ENCODE measurements at regions not wholly inside any gene's neighbourhood (a gene's known extent, or its start where the extent isn't known, plus 50 kb on each side); places are given as distances from the start of the nearest gene placed in this dataset.
"Not testable (repeated sequence)": the region's sequence is repeated elsewhere in the genome, so short reads cannot be mapped to it uniquely, and the experiment has no call there.

DNA sequence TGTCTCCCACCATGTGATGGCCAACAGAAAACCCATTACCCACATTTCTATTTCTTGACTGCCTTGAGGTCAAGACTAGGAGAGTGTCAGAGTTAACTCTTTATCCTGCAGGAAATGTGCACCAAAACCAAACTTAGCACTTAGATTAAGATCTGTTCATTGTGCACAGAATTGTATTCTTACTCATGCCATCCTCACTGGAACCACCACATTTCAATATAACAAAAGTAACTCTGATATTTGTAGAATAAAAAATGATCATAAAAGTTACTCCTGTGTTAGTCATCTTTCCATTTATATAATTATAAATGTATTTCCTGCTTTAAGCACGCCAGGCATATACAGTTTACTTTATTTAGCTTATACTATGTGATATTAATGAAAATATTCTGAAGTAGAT, 193.0 kb upstream of the DPYD start:
- no peak for DNase-seq (ENCODE audit: low read depth)

DNA sequence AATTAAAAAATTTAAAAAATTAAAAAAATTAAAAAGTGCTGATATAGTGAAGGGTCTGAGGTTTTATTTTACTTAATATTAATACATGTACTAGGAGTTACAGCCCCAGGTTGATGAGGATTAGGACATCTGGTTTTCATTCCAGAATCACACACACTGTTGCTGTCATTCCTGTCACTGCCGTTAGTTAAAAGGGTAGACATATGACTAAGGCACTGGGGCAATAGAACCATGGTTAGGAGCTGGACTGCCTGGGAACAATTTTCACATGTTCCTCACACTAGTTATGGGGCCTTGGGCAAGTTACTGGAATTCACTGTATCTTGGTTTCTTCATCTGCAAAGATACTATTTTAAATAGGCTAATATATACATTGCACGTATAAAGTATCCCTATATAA, 191.8 kb upstream of the DPYD start:
- no peak for DNase-seq (ENCODE audit: low read depth)

DNA sequence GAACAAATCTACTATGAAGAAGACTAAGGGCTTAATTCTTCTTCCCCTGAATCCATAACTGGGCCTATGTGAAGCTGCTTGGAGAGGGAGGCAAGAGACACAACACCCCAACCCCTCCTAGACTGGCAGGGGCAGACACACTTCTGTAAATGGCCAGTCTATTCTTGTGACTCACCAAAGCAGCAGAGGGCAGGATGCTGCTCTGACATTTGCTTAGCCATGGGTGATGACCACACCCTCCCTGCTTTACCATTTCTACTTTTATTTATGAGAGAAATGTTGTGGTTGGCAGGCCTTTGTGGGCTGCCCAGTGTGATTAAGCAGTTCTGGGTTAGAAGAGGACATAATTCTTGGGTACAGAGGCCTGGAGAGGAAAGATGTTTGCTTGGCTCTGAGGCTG, 189.8 kb upstream of the DPYD start:
- DNase-seq (ENCODE audit: low read depth), result no peak

DNA sequence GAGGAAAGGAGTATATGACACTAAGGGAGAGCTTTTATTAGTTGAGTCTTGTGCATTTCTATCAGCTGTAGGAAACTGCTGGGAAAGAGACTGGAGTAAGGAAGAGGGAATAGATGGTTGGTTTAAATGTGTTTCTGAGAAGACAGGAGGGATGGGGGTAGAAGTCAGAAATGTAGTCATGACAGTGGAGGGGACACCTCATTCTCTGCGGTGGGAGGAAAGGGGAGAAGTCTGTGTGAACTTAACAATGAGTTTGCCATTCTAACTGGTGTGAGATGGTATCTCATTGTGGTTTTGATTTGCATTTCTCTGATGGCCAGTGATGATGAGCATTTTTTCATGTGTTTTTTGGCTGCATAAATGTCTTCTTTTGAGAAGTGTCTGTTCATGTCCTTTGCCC, 187.5 kb upstream of the DPYD start:
- not testable (repeated sequence) for DNase-seq (ENCODE audit: low read depth)

DNA sequence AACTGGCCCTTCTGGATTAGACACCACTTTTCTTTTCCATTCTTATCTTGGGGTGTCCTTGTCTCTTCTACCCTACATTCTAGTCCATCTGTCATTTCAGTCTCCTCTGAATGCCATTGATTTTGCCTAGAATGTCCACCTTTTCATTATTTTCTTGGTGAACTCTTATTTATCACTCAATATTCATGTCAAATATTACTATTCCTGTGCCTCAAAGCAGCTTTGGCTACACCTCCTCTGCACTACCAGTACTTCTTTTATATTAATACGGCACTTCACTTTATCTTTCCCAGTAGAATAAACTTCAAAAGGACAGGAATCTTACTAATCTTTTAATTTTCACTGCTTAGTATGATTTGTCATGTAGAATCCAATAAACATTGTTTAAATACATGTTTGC, 186.4 kb upstream of the DPYD start:
- no peak for DNase-seq (ENCODE audit: low read depth)

DNA sequence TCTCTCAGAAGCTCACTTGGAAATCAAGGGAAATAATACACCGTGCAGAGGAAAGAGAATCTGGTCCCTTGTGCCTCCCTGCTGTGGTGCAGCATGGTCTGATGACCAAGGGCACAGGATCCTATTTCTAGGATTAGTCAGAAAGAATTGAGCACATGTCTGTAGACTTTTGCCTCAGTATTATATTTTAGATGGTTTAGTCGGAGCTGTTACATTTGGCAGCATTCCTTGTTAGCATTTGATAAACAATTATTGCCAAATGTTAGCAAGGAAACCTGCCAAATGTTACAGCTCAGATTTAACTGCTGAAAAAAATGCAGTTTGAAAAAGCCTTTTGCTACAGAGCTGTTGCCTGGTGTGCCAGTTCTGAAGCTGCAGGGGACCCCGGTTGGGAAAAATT, 183.5 kb upstream of the DPYD start:
- DNase-seq (ENCODE audit: low read depth), result no peak

DNA sequence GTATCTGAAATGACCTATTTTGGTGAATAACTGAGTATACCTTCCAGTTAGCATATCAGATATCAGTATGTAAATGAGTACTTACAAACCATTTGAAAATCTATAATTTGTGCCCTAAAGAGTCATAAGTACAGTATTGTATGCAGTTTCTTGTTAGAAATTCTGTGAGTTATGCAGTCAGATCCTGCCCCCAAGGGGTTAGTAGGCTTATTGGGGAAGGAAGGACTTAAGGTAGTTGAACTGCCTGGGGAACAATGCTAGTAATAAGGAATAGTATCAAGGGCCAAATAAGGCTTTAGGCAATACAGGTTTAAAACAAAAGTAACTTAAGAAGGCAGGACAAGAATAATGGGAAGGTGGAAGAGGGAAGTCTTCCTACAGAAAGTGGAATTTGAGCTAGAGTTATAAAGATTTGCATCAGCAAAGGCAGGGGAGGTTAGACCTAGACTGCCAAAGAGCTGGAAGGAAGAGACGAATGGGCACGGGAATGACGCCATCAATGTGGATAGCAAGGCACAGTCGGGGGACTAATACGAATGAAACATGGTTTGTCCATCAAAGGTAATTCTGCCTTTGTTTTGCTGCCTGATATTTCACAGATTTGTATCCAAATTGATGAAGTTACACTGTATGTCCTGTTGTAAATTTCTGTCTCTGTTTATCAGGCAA, 182.9 kb upstream of the DPYD start:
- no peak for DNase-seq (ENCODE audit: low read depth)

DNA sequence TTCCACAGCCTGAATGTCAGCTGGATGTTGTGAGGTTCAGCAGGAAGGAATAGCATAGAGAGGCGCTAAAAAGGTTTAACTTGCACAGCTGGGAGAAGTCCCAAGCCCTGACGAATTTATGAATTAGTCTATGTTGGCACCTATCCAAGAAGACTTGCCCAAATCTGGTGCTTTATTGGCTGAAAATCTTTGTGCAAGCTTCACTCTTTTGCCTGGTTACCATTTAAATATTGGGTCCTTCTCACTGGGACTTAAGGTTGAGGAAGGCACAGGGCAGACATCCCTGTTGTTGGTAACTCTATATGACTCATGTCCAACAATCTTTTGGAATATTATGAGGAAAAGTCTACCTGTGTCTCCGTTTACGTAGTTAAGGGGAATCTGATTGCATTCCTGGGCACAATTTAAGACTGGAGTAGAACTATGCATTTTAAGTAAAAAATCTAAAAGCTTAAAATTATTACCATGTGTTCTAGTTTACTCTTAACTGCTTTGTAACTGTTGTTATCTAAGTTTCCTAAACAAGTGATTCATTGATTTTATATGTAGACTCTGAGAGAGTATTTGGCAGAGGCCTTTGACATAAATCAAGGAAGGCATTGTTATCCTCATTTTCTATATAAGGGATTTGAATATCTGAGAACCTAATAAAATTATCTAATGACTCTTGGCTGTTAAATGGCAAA, 181.7 kb upstream of the DPYD start:
- no peak for DNase-seq (ENCODE audit: low read depth)

DNA sequence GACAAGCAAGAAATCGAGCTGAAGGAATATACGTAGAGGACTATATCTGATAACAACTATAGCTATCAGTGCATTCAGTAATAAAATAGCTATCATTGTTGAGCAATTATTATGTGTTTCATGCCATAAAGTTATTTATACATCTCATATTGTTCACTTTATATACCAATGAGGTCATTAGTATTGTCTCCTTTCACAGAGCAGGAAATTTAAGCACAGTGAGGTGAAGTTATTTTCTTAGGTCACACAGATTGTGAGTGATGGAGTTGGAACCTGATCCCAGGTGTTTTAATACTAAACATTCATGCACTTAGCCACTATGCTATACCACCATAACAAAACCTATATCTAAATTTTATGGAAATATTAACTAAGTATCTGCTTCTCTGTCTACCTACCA, 180.5 kb upstream of the DPYD start:
- no peak for DNase-seq (ENCODE audit: low read depth)

DNA sequence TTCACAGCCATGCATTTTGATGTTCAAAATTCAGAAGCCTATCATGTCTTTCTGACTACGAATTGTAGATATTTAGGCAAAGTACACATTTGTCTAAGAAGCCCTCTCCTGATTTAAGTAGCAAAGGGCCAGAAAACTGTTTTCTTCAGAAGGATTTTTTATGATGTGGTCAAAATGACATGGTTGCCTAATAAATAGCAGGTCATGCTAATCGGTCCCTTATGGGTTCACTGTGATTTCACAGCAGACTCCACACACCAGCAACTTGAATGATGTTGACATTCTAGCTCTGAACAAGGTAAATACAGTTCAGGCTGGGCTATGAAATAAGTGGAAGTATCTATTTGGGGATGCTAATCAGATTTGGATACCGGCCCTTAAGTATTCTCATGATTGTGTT, 178.7 kb upstream of the DPYD start:
- no peak for DNase-seq (ENCODE audit: low read depth)

DNA sequence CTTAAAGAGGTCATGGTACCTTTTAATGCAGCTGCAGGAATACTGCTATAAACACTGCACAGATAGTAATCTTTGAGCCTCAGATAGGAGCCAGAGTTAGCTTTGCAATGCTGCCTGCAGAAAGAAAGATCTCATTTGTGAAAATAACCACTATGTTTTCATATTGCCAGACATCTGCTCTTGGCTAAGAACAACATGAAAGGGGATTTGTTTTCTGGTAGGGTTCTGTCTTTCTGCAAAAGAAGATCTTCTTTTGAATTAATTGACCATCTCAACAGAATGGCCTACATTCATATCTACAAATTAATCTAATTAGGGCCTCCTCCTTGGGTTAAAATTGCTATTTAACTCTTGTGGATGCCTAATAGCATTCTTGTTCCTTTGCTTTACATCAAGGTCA, 177.6 kb upstream of the DPYD start:
- DNase-seq (ENCODE audit: low read depth), result no peak

DNA sequence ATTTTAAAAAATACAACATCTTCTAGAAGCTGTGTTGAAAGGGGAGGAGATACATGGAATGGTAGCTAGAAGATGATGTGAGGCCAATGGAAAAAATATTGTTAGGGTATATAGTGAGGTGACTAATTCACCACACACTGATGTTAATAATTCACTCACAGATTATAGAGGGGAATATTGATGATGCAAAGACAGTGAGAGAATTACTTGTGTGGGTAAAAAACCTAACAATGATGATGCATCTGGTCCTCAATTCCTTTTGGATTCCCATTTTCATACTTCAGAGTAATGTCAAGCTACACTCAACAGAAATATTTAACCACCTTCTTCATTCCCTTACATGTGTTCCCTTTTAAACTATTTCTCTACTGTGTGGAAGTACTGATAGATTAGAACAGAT, 169.5 kb upstream of the DPYD start:
- DNase-seq (ENCODE audit: low read depth), result no peak

DNA sequence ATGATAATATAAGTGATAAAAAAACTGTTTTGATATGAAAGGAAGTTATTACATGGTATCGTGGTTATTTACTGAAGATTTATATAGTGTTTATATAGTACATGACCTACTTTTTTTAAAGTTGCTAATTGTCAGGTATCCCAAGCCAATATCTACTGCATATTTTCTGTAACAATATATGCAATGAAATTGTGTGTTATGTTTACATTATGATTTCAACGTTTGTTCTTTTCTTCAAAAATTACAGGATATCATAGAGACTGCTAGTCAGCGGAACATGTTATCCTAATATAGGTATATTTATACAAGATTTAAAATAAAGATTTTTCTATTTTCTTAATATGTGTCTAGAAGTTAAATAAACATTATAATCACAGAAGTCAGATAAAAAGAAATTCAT, 167.5 kb upstream of the DPYD start:
- no peak for DNase-seq (ENCODE audit: low read depth)

DNA sequence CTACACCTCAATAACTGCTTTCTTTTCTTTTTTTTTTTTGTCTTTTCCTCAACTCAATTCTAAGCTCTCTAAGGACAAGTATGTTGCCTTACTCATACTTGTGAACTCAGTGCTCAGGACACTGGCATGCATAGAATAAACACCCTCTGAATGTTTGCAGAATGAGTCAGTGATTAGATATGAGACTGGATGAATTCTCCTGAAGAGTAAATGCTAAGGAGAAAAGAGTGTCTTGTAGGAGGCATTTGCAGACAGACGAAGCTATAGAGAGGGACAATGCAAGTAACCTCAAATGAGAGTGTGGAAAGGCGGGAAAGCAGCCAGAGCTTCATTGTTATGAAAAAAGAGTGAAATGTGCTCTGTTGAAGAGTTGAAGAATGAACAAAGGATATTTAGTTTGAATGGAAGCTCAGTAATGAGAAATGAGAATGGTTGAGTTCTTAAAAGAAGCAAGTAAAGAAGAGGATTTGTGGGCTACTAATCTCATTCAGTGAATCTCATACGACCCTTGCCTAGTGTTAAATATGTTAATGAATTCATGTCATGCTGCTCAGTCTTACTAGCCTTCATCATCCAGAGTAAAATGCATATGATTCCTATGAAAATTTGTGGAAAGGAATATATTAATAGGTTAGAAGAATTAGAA, 166.1 kb upstream of the DPYD start:
- no peak for DNase-seq (ENCODE audit: low read depth)

DNA sequence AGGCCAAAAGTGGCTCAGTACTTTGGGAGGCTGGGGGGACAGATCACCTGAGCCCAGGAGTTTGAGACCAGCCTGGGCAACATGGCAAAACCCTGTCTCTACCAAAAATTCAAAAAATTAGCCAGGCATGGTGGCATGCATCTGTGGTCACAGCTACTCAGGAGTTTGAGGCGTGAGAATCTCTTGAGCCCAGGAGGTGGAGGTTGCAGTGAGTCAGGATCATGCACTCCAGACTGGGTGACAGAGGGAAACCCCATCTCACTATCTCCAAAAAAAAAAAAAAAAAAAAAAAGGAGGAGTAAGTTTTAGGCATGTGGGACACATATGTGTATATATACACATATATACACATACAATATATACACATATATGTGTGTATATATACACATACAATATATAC, 165.3 kb upstream of the DPYD start:
- DNase-seq (ENCODE audit: low read depth), result no peak

DNA sequence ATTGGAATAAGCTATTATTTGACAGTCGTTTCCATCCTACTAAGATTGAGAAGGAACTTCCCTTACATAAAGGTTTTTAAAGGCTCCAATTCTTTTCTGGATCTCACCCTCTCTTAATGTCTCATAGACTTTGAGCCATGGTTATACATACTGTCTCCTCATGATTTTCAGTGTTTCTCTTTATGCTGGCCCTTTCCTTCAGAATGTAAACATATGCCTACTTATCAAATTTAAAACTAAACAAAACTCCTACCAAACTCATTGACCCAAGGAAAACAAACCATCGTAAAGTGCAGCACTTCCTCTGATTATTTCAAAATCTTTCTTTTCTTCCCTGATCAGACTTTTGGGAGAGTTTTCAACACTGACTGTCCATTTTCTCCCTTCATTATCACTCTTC, 163.4 kb upstream of the DPYD start:
- DNase-seq (ENCODE audit: low read depth), result no peak

DNA sequence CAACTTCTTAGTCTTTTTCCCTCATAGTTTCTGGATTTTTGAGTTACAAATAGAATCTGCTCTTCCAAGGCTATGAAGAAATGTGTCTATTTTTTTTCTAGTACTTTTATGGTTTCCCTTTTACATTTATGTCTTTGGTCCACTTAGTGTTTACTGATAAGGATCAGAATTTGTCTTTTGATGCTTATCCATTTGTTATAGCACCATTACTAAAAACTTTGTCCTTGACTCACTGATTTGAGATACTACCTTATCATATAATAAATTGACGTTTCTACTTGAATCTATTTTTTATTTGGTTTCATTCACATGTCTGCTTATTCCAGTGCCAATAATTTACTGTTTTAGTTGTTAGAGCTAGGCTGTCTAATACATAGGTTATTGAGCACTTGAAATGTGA, 161.1 kb upstream of the DPYD start:
- DNase-seq (ENCODE audit: low read depth), result no peak

DNA sequence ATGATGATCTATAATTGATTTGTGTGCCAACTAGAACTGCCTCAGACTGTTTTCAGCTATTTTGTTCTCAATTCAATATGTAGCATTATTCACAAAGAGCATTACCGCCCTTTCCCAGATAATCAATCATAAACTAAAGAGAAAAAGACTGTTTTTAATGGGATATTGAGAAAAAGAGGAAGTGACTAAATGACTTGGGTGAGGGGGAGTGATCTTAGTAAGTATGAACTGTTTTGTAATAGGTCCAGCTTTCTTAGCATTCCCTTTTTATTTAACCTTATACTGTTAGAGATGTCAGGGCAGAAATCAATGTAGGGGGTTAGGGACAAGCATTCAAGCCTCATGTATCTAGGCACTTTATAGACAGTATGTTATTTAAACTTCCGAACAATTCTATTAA, 157.8 kb upstream of the DPYD start:
- no peak for DNase-seq (ENCODE audit: low read depth)

DNA sequence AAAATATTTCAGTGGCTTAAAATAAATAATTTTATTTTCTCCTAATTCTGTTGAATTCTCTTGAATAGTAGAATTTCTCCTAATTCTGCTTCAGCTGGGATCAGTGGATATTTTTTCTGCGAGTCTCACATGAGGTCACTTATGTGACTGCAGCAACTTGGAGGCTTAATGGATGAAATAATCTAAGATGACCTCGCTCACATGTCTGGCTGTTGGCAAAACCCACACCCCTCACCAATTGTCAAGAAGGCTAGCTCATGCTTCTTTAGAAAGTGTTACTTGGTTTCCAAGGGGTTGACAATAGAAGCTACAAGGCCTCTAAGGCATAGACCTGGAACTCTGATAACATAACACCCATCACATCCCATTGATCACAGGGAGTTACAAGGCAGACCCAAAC, 156.9 kb upstream of the DPYD start:
- DNase-seq (ENCODE audit: low read depth), result no peak

DNA sequence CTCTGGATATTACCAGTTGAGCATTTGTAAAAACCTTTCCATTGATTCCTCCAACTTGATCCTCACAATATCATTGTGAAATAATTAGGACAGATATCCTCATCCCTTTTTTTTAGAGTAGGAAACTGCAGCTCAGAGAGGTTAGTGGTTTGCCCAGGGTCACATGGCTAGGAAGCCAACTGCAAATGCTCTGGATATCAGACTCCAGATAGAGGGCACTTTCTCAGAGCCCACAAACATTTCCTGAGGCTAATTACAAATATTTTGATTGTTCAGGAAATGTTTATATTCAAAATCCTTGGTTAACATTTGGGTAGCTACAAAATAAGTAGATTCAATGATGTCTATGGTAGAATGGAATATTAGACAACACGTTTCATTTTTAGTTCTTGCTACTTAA, 154.8 kb upstream of the DPYD start:
- no peak for DNase-seq (ENCODE audit: low read depth)

DNA sequence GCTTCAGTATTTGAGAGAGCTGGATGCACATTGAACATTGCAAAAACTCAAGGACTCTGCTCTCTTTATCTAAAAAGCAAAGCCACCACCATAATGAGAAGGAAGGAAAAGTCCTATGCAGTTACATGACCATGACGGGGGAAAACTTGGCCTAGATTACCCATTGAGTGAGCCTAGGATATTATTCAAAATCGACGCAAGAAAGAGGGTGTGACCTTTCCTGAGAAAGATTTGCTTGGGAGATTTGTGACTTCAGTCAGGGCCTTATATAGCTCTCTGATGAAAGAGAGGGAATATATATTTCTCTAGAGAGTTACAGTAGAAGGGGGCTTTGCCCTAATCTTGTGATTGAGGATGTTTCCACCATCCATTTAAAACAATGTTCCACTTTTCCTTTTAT, 153.0 kb upstream of the DPYD start:
- DNase-seq (ENCODE audit: low read depth), result no peak

DNA sequence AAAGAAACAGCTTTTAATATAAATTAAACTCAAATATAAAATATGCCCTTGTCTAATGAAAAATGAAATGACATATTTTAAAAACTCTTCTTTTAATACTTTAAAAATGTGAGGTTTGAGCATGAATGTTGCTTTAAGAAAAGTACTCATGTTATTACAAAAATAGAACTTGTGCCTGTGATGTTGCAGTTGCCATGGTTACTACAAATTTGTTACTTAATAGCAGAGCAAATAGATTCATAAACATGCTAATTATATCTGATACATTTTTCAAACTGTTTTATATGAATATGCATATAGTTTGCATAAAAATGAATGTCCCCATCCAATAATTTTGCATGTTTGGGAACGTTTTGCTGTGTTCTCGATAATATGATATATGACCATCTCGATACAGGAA, 152.3 kb upstream of the DPYD start:
- no peak for DNase-seq (ENCODE audit: low read depth)

DNA sequence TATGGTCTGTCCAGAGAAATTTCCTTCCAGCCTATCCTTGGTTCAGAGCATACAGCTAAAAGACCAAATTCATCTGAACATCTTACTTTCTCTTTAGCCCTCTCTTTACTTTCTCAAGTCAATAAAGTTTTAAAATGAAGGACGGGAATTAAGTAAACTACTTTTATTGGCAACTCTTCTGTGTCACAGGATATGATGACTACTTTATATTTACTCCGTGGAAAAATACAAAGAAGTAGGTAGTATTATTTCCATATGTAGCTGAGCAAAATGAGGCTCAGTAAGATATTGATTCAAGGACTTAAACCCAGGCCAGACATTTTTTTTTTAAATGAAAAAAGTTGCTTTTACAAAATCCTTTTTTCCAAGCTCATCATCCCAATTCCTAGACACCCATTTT, 151.2 kb upstream of the DPYD start:
- no peak for DNase-seq (ENCODE audit: low read depth)

DNA sequence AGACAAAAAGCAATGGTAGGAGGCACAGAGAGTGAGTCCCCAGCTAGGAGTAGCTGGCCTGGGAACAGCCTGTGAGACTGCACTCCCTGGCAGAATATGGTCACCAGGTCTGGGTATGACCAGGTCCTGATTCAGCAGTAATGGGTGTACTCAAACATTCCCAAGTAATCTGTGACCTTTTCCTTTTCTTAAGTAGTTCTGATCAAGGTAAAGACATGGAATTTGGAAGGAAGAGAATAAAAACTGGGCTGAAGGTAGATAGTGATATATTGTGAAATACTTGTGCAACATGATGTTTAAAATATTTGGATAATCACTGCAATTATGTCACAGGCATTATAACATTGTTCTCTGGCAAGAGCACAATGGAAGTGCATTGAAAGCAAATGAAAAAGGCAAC, 147.2 kb upstream of the DPYD start:
- no peak for DNase-seq (ENCODE audit: low read depth)
